ENCODE measurements at regions not wholly inside any gene's neighbourhood (a gene's known extent, or its start where the extent isn't known, plus 50 kb on each side); places are given as distances from the start of the nearest gene placed in this dataset.
"Not testable (repeated sequence)": the region's sequence is repeated elsewhere in the genome, so short reads cannot be mapped to it uniquely, and the experiment has no call there.

DNA sequence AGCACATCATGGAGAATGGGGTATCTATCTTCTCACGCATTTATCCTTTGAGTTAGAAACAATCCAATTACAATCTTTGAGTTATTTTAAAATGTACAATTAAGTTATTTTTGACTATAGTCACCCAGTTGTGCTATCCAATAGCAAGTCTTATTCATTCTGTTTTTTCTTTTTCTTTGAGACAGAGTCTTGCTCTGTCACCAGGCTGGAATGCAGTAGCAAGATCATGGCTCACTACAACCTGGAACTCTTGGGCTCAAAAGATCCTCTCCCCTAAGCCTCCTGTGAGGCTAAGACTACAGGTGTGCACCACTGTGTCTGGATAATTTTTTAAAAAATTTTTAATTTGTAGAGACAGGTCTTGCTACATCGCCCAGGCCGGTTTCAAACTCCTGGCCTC is 201.5 kb upstream of the ZNF217 start:
- DNase-seq (ENCODE audit: insufficient read length, low spot score): no peak
- TF ChIP-seq, protein P1, sequence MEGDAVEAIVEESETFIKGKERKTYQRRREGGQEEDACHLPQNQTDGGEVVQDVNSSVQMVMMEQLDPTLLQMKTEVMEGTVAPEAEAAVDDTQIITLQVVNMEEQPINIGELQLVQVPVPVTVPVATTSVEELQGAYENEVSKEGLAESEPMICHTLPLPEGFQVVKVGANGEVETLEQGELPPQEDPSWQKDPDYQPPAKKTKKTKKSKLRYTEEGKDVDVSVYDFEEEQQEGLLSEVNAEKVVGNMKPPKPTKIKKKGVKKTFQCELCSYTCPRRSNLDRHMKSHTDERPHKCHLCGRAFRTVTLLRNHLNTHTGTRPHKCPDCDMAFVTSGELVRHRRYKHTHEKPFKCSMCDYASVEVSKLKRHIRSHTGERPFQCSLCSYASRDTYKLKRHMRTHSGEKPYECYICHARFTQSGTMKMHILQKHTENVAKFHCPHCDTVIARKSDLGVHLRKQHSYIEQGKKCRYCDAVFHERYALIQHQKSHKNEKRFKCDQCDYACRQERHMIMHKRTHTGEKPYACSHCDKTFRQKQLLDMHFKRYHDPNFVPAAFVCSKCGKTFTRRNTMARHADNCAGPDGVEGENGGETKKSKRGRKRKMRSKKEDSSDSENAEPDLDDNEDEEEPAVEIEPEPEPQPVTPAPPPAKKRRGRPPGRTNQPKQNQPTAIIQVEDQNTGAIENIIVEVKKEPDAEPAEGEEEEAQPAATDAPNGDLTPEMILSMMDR (IDR thresholded peaks at IDR 0.05; ENCODE audit: insufficient read depth, missing control alignments): no peak
- no peak for FAIRE-seq

DNA sequence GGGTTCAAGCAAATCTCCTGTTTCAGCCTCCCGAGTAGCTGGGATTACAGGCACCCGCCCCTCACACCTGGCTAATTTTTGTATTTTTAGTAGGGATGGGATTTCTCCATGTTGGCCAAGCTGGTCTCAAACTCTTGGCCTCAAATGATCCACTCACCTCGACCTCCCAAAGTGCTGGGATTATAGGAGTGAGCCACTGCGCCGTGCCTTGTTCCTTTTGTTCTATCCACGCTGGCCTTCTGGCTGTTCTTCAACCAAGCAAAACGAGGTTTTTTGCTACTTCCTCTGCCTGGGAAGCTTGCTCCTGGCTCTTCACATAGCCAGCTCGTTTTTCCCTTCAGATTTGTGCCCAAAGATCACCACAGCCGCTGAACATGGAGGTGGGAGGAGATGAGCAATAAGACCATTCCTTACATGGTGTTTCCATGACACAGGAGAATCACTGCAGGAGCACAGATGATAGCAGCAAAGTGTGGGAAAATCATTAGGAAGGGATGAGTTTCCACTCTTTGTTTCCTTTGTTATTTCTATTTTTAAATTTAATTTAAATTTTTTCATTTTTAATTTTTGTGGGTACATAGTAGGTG is 201.0 kb upstream of the ZNF217 start:
- DNase-seq (ENCODE audit: insufficient read length, low spot score): no peak
- TF ChIP-seq, protein P1 (IDR thresholded peaks at IDR 0.05; ENCODE audit: insufficient read depth, missing control alignments): no peak
- FAIRE-seq: no peak

- no peak for FAIRE-seq
- no peak for DNase-seq (ENCODE audit: insufficient read length, low spot score)
- TF ChIP-seq, protein P1 (IDR thresholded peaks at IDR 0.05; ENCODE audit: insufficient read depth, missing control alignments): no peak
Observed at GRCh38 chr20:53793783-53794383, 200.2 kb upstream of the ZNF217 start.

GRCh38 chr20:53792946-53793536 is 199.4 kb upstream of the ZNF217 start:
- DNase-seq (ENCODE audit: insufficient read length, low spot score) (no peak), FAIRE-seq (no peak)
- TF ChIP-seq, protein P1 (IDR thresholded peaks at IDR 0.05; ENCODE audit: insufficient read depth, missing control alignments): no peak

GRCh38 chr20:53789989-53790675 is 196.5 kb upstream of the ZNF217 start:
- no peak for DNase-seq (ENCODE audit: insufficient read length, low spot score)
- FAIRE-seq: no peak
- TF ChIP-seq, protein P1 (IDR thresholded peaks at IDR 0.05; ENCODE audit: insufficient read depth, missing control alignments): no peak

- no peak for FAIRE-seq
- DNase-seq (ENCODE audit: insufficient read length, low spot score): no peak
- TF ChIP-seq, protein P1 (IDR thresholded peaks at IDR 0.05; ENCODE audit: insufficient read depth, missing control alignments): no peak
Observed at GRCh38 chr20:53788253-53789022, 194.8 kb upstream of the ZNF217 start.

DNA sequence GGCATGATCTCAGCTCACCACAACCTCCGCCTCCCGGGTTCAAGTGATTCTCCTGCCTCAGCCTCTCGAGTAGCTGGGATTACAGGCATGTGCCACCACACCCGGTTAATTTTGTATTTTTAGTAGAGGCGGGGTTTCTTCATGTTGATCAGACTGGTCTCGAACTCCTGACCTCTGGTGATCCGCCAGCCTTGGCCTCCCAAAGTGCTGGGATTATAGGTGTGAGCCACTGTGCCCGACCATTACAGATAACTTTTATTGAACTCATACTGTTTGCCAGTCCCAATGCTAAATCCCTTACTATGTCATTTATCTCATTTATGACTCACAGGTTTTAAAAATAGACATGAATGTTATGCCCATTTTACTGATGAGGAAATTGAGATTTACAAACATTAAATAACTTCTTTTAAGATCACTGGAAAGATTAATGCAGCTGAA is 193.9 kb upstream of the ZNF217 start:
- not testable (repeated sequence) for FAIRE-seq; DNase-seq (ENCODE audit: insufficient read length, low spot score)

Measured in D721Med (cell line).